B cell (primary cell): ENCODE measurements at regions not wholly inside any gene's neighbourhood (a gene's known extent, or its start where the extent isn't known, plus 50 kb on each side); places are given as distances from the start of the nearest gene placed in this dataset.

ENCODE experiments used
- ATAC-seq: fragments of 200-7000 bp; cut with Tn5 transposase; one replicate; pipeline ENCODE4 v1.10.0; 2021; ENCODE audit warnings: low read depth, mild to moderate bottlenecking, moderate number of reproducible peaks, moderate library complexity
- CTCF ChIA-PET: fragments of 350-600 bp; sonication (Branson Sonifier 250); formaldehyde crosslinking; loops from one replicate; lab custom pipeline; 2021; ENCODE audit warnings: antibody characterized with exemption, inconsistent platforms; lab: Charles Lee
- POLR2A ChIA-PET: fragments of 350-600 bp; sonication (Branson Sonifier 250); formaldehyde crosslinking; loops from one replicate; lab custom pipeline; 2021; ENCODE audit warnings: antibody characterized with exemption; lab: Charles Lee
- DNase-seq: peaks from one replicate; pipeline ENCODE4 v3.0.0; 2013
- H2AFZ ChIP-seq: 2 replicates; pipeline ENCODE4 v1.6.1; 2012; ENCODE audit warnings: mild to moderate bottlenecking, low read depth, low read length; ENCODE audit not compliant: insufficient read depth, poor library complexity, severe bottlenecking
- H3K27ac ChIP-seq, 2 donors: 1 replicate in 1 of 2; 2 replicates in 1 of 2; pipeline ENCODE4 v1.5.1; 2012 to 2013; ENCODE audit warnings: low read length in 2 of 2, mild to moderate bottlenecking in 2 of 2, moderate library complexity in 1 of 2
- H3K27me3 ChIP-seq, 4 experiments: fragments of 200-600 bp in 1 of 4; sonication (generic) in 1 of 4; replicated peaks in 1 of 4; 1 replicate in 2 of 4; 2 replicates in 2 of 4; pipeline versions ENCODE4 v1.6.1 to v1.7.0; 2013 to 2016; ENCODE audit warnings: low read length in 3 of 4, mild to moderate bottlenecking in 2 of 4, mixed read lengths in 1 of 4, moderate library complexity in 1 of 4; ENCODE audit not compliant: insufficient read depth in 4 of 4, control insufficient read depth in 3 of 4; ENCODE audit errors: control extremely low read depth in 1 of 4
- H3K36me3 ChIP-seq, 2 experiments: replicated peaks in 1 of 2; 1 replicate in 1 of 2; 2 replicates in 1 of 2; pipeline versions ENCODE4 v1.6.1 to v1.7.1; 2013; ENCODE audit warnings: low read length in 1 of 2; ENCODE audit not compliant: insufficient read depth in 2 of 2, control insufficient read depth in 1 of 2; ENCODE audit errors: control extremely low read depth in 1 of 2, extremely low read depth in 1 of 2
- H3K4me1 ChIP-seq, 2 donors: fragments of 200-600 bp in 1 of 2; sonication (generic) in 1 of 2; 1 replicate in 1 of 2; 2 replicates in 1 of 2; pipeline versions ENCODE4 v1.5.1 to v1.6.1; 2013 to 2017; ENCODE audit warnings: low read length in 2 of 2; ENCODE audit not compliant: control insufficient read depth in 2 of 2, insufficient read depth in 2 of 2
- H3K4me2 ChIP-seq: replicated peaks from 2 replicates; pipeline ENCODE3; 2012; ENCODE audit warnings: mild to moderate bottlenecking, low read depth, low read length; ENCODE audit not compliant: poor library complexity, severe bottlenecking
- H3K4me3 ChIP-seq, 5 experiments: fragments of 200-600 bp in 1 of 5; sonication (generic) in 1 of 5; 1 replicate in 3 of 5; 2 replicates in 2 of 5; pipeline versions ENCODE4 v1.5.1 to v1.7.0; 2011 to 2016; ENCODE audit warnings: low read length in 4 of 5, mild to moderate bottlenecking in 4 of 5, low read depth in 2 of 5, control low read depth in 1 of 5, moderate library complexity in 1 of 5; ENCODE audit not compliant: insufficient read depth in 1 of 5; ENCODE audit errors: control extremely low read depth in 1 of 5, extremely low read depth in 1 of 5
- H3K79me2 ChIP-seq: fragments of 200-600 bp; sonication (generic); one replicate; pipeline ENCODE4 v1.6.0; 2016; ENCODE audit warnings: low read length; ENCODE audit not compliant: control insufficient read depth, insufficient read depth
- H3K9ac ChIP-seq: fragments of 200-600 bp; sonication (generic); 2 replicates; pipeline ENCODE4 v1.6.1; 2017; ENCODE audit warnings: mild to moderate bottlenecking, low read length, moderate library complexity
- H3K9me3 ChIP-seq, 3 donors: one replicate each; pipeline versions ENCODE4 v1.6.1 to v1.7.1; 2013; ENCODE audit warnings: low read length in 2 of 3; ENCODE audit not compliant: control insufficient read depth in 2 of 3, insufficient read depth in 1 of 3; ENCODE audit errors: control extremely low read depth in 1 of 3
- H4K20me1 ChIP-seq: 2 replicates; pipeline ENCODE4 v1.6.0; 2012; ENCODE audit warnings: mild to moderate bottlenecking, low read length; ENCODE audit not compliant: insufficient read depth, control insufficient read depth, poor library complexity, severe bottlenecking
- H3K27ac Mint-ChIP-seq: one replicate; pipeline ENCODE4 v1.8.0; 2021; ENCODE audit warnings: mixed read lengths
- H3K27me3 Mint-ChIP-seq: one replicate; pipeline ENCODE4 v1.8.0; 2021; ENCODE audit warnings: mixed read lengths
- H3K4me1 Mint-ChIP-seq: one replicate; pipeline ENCODE4 v1.8.0; 2021; ENCODE audit warnings: mixed read lengths
- H3K4me3 Mint-ChIP-seq: one replicate; pipeline ENCODE4 v1.8.0; 2021; ENCODE audit warnings: mixed read lengths
- H3K9me3 Mint-ChIP-seq: one replicate; pipeline ENCODE4 v1.8.0; 2022; ENCODE audit warnings: mixed read lengths; ENCODE audit not compliant: insufficient read depth
- EZH2 ChIP-seq: IDR thresholded peaks from 2 replicates; pipeline ENCODE4 v1.6.1; 2012; ENCODE audit warnings: borderline replicate concordance, low read depth, mild to moderate bottlenecking, moderate library complexity, low read length; ENCODE audit not compliant: insufficient read depth, poor library complexity, severe bottlenecking
- WGBS: methylation state at CpG from one replicate; pipeline ENCODE4 v1.1.5; 2013; ENCODE audit warnings: missing lambda C conversion rate; ENCODE audit not compliant: insufficient coverage; 5-methylcytosine and 5-hydroxymethylcytosine counted together
- intact Hi-C: fragments of 100-400 bp; cut with micrococcal nuclease; formaldehyde crosslinking; loops from one replicate; pipeline ENCODE4 v1.10.0; 2022
- TF ChIP-seq, protein P1 (sequence below): fragments of 200-600 bp; IDR thresholded peaks from one replicate; pipeline ENCODE4 v1.8.0; 2022; ENCODE audit warnings: antibody characterized with exemption, mild to moderate bottlenecking

- H3K27me3 Mint-ChIP-seq = no peaks in the 10 kb centered on the region
- ChIA-PET CTCF (interaction anchor here (0.5 kb wide), 1 partner anchor 838 kb away, joined by 3 read pairs; no protein-coding TSS in a partner anchor), POLR2A (no interaction called here)
- no peaks in the 10 kb centered on the region for H3K9me3 Mint-ChIP-seq
- H3K4me3 Mint-ChIP-seq = no peak overlapping the region
- H4K20me1 ChIP-seq = no peaks in the 10 kb centered on the region
- no peaks in the 10 kb centered on the region for H3K4me1 Mint-ChIP-seq
- no peak overlapping the region for H3K9ac ChIP-seq
- no peaks in the 10 kb centered on the region for H3K9me3 ChIP-seq
- no CpG with 5 or more reads among the region's 1 CpG for WGBS
- intact Hi-C loops = no loop called here
- no peak for TF ChIP-seq EZH2
- TF ChIP-seq, protein P1, sequence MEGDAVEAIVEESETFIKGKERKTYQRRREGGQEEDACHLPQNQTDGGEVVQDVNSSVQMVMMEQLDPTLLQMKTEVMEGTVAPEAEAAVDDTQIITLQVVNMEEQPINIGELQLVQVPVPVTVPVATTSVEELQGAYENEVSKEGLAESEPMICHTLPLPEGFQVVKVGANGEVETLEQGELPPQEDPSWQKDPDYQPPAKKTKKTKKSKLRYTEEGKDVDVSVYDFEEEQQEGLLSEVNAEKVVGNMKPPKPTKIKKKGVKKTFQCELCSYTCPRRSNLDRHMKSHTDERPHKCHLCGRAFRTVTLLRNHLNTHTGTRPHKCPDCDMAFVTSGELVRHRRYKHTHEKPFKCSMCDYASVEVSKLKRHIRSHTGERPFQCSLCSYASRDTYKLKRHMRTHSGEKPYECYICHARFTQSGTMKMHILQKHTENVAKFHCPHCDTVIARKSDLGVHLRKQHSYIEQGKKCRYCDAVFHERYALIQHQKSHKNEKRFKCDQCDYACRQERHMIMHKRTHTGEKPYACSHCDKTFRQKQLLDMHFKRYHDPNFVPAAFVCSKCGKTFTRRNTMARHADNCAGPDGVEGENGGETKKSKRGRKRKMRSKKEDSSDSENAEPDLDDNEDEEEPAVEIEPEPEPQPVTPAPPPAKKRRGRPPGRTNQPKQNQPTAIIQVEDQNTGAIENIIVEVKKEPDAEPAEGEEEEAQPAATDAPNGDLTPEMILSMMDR = no peak
- H3K27ac ChIP-seq = no peak overlapping the region
- no peak overlapping the region for H3K4me2 ChIP-seq
- no peak overlapping the region for H3K27ac Mint-ChIP-seq
- no peaks in the 10 kb centered on the region for H3K4me1 ChIP-seq
- H3K4me3 ChIP-seq = no peak overlapping the region
- DNase-seq (no peak), ATAC-seq (no peak)
- H3K79me2 ChIP-seq = no peaks in the 10 kb centered on the region
- no peaks in the 10 kb centered on the region for H3K36me3 ChIP-seq
- H3K27me3 ChIP-seq = no peaks in the 10 kb centered on the region
- no peak overlapping the region for H2AFZ ChIP-seq
Measured at GRCh38 chrX:85570496-85570895, 191.0 kb upstream of the POF1B start.

GRCh38 chrX:85569686-85570085 lies 190.2 kb upstream of the POF1B start:
- Mint-ChIP-seq H3K27ac (no peak overlapping the region), H3K4me3 (no peak overlapping the region), H3K9me3 (no peaks in the 10 kb centered on the region), H3K27me3 (no peaks in the 10 kb centered on the region), H3K4me1 (no peaks in the 10 kb centered on the region)
- H3K9ac ChIP-seq = no peak overlapping the region
- ATAC-seq = no peak
- CTCF ChIA-PET = no interaction called here
- DNase-seq = no peak
- intact Hi-C loops = no loop called here
- no peak overlapping the region for H3K4me2 ChIP-seq
- H2AFZ ChIP-seq = no peak overlapping the region
- no peaks in the 10 kb centered on the region for H3K27me3 ChIP-seq
- H3K9me3 ChIP-seq = no peaks in the 10 kb centered on the region
- H3K36me3 ChIP-seq = no peaks in the 10 kb centered on the region
- POLR2A ChIA-PET = no interaction called here
- H3K79me2 ChIP-seq = no peaks in the 10 kb centered on the region
- TF ChIP-seq, protein P1 = no peak
- no peak for TF ChIP-seq EZH2
- no CpG with 5 or more reads among the region's 4 CpGs for WGBS
- no peak overlapping the region for H3K27ac ChIP-seq
- no peaks in the 10 kb centered on the region for H4K20me1 ChIP-seq
- H3K4me3 ChIP-seq = no peak overlapping the region
- H3K4me1 ChIP-seq = no peaks in the 10 kb centered on the region
